ENCODE measurements at regions not wholly inside any gene's neighbourhood (a gene's known extent, or its start where the extent isn't known, plus 50 kb on each side); places are given as distances from the start of the nearest gene placed in this dataset.

DNA sequence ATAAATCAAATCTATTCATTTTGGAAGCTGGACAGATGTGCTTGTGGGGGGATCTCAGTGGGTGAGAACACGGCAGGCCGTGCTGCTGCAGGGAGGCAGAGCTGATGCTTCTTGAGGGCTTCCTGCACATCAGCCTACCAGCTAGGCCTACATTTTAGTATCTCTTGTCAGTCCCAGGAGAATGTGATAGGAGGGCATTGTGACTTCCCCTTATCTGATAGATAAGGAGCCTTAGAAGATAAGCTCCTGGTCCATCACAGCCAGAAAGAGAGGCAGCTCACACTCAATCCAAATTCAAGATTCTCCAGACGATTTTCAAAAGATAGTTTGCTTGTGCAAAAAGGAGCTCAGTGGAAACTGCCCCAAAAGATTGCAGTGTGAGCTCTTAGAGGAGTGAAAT is 89.0 kb downstream of the SHANK2 start:
- TF ChIP-seq, protein P1, sequence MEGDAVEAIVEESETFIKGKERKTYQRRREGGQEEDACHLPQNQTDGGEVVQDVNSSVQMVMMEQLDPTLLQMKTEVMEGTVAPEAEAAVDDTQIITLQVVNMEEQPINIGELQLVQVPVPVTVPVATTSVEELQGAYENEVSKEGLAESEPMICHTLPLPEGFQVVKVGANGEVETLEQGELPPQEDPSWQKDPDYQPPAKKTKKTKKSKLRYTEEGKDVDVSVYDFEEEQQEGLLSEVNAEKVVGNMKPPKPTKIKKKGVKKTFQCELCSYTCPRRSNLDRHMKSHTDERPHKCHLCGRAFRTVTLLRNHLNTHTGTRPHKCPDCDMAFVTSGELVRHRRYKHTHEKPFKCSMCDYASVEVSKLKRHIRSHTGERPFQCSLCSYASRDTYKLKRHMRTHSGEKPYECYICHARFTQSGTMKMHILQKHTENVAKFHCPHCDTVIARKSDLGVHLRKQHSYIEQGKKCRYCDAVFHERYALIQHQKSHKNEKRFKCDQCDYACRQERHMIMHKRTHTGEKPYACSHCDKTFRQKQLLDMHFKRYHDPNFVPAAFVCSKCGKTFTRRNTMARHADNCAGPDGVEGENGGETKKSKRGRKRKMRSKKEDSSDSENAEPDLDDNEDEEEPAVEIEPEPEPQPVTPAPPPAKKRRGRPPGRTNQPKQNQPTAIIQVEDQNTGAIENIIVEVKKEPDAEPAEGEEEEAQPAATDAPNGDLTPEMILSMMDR (IDR thresholded peaks at IDR 0.05) = no peak
- TF ChIP-seq ZFX (IDR thresholded peaks at IDR 0.05; ENCODE audit: borderline replicate concordance) = no peak

Measured in 22Rv1 (cell line).